Amniotic epithelial cell (primary cell): ENCODE measurements at regions not wholly inside any gene's neighbourhood (a gene's known extent, or its start where the extent isn't known, plus 50 kb on each side); places are given as distances from the start of the nearest gene placed in this dataset.
"Not testable (repeated sequence)": the region's sequence is repeated elsewhere in the genome, so short reads cannot be mapped to it uniquely, and the experiment has no call there.

ENCODE experiments used
- DNase-seq: peaks from one replicate; pipeline ENCODE4 v3.0.0-alpha.2; 2010; ENCODE audit warnings: low read depth

DNA sequence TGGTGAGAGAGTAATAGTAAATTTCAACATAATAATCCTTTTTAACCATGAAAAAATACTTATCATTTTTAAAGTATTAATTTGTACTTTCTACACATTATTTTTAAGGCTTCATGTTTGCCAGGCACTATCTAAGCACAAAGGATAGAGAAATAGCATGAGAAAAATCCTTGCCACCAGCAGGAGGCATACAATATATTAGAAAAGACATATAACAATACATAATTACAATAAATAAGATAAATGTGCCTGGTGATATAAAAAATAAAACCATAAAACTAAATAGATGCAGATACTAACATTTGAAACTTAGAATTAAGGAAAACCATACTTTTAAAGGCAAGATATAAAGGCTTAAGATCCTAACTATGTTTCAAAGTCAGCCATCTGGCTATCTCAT, 1256.4 kb downstream of the DIAPH3 start:
- peak; percentile 7 for DNase-seq

DNA sequence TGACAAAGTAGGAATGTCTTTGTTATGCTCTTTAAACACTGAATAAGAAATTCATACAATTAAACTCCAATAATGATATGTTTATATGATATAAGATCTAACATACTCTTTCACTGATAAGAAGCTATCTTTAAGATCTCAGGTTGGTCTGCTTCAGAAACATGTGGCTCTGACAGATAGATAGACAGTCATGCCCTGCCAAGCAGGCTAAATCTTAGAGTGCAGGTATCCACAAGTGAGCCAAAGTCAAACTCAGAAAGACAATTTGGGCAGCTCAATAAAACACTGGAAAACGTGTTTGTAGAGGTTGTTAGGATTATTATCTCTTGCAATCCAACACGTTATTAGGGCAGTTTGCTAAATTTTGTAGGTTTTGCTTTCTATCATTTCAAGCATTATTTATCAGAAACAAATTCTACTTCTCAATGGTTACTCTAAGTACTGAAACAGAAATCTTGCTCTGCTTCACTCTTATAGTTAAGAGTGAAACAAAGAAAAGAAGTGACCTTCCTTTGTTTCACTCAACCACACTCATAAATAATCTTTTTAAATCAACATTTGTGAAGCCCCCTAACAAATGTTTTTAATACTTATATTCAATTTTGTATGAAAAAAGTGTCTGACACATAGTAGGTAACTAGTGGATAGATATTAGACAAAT, 1255.6 kb downstream of the DIAPH3 start:
- no peak for DNase-seq

DNA sequence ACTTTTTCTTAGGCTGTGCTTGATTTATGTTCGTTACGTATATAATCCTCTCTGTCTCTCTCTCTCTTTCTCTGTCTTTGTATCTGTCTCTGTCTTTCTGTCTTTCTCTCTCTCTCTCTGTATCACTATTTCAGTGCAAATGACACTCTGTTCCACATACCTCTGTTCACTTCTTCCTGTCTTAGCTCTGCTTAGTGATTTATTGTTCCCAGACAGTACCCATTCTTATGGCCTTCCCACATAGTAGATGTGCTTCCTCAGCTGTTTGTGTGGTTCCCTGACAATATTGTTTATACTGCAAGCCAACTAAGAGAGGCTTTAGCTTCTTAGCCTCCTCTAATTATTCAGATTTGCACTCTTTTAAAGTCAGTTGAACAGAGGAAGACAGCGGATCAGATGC, 1244.2 kb downstream of the DIAPH3 start:
- DNase-seq, result no peak

DNA sequence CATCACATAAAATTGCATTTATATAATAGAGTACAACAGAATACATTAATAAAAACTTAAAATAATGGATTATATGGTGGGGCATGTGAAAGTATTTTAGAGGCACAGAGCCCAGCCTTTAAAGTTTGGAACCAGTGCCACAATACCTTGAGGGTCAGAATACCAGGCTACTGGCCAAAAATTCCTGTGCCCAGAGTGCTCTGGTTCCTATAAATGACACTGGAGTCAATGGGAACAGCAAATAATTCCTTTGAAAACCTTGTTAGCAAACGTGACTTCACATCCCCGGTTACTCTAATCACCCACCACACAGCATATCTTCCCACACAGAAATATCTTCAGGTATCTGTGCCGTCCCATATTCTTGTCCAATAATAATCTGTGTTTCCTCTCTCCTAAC, 1242.6 kb downstream of the DIAPH3 start:
- no peak for DNase-seq

DNA sequence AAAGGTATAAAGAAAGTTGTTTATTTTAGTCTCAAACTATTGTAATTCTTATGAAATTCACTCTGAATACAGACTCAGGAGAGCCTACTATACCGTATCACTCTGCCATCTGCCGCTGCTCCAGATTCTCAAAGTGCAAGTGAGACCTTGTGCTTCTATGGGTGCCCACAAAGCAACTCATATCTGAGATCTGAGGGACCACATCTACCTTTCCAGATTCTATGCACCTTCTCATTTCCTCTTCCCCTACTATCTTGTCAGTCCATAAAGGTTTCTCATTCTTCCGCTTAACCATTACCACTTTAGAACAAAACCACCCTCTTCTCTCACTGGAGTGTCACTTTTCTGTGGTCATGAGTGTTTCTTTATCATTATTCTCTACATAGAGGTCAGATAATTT, 1236.9 kb downstream of the DIAPH3 start:
- no peak for DNase-seq

DNA sequence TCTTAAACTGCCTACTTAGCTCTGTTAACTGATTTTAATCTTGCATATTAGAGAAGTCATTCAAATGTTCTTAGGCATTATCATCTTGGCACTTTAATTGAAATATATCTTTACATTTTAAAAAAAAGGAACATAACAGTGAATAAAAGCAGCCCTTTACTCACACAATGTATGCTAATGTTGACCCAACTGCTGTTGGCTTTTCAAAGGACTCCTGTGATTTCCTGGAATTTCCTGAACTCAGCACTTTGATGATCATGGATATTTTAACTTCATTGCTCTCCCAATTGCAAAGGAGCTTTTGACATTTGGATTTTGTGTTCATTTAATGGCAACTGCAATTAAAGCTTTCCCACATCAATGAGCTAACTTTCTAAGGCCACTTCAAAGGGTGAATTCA, 1230.3 kb downstream of the DIAPH3 start:
- no peak for DNase-seq

DNA sequence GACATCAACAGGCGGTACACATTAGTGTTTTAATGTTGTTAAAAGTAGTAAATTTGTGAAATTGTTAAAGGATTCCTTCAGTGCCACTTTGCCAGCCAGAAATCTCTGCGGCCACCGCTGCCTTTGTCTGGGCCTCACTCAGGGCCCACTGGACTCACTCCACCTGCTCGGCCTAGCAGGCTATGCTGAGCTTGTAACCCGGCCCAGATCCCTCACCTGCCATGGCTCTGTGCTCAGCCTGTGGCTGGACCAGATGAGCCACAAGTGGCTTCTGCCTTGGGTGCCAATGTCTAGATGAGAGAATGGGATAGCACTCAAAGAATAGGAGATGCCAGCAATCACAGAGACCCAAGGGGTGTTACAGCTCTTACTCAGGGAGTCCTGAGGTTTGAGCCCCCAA, 1228.0 kb downstream of the DIAPH3 start:
- DNase-seq, result no peak

DNA sequence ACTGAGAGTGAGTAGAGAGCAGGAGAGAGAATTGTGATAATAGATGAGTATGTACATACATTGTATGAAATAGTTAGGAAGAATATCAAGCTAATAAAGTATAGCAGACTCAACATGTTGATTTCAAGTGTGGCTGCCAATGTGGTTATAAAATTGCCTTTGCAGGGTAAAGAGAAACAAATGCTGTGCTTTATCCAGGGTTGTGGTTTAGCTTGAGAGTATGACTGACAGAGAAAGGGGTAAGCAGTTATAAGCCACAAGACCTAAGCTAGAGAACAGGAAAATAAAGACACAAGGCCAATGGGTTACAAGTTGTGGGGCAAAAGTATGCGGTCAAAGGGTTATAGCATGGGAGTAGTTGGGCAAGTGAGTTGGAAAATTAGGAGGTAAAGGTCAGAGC, 1217.5 kb downstream of the DIAPH3 start:
- peak; percentile 18 for DNase-seq

DNA sequence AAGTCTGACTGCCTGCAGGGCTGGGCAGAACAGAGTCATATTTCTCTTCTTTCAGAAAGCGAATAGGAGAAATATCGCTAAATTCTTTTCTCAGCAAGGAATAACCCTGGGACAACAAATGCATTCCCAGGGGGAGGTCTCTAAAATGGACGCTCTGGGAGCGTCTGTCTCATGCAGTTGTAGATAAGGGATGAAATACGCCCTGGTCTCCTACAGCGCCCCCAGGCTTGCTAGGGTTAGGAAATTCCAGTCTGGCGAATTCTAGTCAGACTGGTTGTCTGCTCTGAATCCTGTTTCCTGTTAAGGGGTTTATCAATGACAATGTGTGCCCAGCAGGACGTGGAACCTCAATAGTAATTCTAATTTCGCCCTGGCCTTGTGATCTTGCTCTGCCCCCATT, 1214.1 kb downstream of the DIAPH3 start:
- DNase-seq, result no peak

DNA sequence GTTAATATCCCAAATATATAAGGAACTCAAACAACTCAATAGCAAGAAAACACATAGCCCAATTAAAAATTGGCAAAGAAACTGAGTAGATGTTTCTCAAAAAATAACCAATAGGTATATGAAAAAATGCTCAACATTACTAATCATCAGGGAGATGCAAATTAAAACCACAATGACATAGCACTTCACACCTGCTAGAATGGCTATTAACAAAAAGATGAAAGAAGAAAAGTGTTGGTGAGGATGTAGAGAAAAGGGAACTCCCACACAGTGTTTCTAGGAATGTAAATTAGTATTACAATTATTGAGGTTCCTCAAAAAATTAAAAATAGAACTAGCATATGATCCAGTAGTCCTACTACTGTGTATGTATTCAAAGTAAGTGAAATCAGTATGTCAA, 1212.8 kb downstream of the DIAPH3 start:
- DNase-seq, result no peak

DNA sequence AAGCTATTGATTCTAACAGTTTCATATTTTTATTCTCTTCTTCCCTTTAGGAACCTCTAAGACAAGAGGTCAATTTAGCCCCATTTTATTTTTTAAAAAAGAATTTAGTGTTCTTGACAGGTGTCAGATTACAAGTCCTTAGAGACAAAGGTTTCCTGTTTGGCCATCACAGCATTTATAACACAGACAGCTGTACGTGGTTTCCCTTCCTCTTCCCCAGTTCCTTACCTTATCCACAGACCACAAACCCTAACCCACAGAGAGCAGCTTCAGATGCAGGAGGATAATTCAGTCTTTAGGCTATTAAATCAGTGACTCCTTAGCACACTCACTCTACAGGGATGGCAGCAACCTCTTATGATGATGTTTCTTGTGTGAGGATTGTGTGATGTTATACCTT, 1210.1 kb downstream of the DIAPH3 start:
- peak; percentile 4 for DNase-seq

DNA sequence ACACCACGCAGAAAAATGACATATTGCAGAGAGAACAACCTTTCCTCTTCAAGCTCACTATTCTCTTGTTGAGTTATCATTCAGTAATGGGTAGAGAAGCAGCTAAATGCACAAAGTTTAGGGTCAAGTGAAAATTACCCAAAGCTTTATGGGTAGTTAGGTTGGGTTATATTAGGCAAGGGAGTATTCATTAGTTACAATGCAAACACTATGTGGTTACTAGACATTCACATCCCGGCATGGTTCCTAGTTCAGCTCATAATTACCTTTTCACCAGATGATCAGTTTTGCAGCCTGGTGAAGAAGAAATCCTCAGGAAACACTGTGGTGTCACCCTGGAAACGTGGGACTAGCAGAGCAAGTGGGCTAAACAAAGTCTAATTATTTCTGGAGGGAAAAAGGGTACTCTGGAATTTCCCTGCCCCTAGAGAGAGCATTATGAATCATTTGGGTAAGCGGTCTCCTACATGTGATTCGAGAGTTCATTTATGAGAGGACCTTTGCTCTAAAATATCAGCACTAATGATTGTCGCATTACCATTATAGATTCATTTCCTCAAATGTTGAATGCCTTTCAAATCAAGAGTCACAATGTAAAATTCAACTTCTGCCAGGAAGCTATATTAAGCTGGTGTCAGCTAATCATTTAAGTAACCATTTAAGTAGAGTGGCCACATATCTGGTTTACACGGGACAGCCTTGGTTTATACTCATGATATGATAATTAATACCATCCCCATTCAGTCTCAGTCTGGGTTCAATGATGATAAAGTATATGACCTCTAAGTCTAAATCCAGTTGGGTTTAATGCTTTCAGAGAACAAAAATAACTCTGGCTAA, 1208.0 kb downstream of the DIAPH3 start:
- no peak for DNase-seq

DNA sequence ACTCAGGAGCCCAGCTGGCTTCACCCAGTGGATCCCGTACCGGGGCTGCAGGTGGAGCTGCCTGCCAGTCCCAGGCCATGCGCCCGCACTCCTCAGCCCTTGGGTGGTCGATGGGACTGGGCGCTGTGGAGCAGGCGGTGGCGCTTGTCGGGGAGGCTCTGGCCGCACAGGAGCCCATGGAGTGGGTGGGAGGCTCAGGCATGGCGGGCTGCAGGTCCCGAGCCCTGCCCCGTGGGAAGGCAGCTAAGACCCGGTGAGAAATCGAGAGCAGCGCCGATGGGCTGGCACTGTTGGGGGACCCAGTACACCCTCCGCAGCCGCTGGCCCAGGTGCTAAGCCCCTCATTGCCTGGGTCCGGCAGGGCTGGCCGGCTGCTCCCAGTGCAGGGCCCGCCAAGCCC, 1205.6 kb downstream of the DIAPH3 start:
- not testable (repeated sequence) for DNase-seq

DNA sequence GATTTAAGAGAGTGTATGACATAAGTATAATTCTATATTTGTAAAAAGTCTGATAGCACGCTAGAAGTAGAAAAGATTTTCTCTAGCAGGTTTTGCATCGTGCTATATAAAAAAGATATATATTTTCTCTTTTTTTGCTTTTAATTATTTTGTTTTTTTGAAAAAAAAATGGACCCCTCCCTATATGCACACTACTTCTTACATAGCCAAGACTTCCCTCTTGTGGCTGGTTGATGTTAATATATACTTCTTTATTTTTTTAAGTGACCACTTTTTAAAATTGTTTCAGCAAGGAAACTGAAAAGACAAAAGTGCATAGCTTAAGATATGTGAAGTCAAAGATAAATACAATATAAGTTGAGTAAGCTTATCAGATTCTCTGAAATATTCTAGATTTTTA, 1202.8 kb downstream of the DIAPH3 start:
- DNase-seq, result peak; percentile 37

DNA sequence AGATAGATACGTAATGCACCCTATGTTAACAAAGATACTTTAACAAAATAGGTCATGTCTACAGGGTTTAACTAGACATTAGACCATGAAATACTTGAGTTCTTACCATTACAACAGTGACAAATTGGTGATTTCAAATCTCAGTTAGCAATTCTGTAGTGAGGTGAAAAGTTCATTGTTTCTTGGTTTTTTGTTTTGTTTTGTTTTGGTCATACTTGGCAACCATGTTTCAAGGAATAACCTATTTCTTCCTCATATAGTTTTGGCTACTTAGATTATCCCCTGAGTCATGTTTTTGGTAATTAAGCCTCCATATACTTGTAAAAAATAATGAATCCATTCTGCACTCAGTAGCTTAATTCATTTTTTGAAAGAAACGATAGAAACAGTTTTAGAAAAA, 1200.4 kb downstream of the DIAPH3 start:
- DNase-seq, result peak; percentile 12

DNA sequence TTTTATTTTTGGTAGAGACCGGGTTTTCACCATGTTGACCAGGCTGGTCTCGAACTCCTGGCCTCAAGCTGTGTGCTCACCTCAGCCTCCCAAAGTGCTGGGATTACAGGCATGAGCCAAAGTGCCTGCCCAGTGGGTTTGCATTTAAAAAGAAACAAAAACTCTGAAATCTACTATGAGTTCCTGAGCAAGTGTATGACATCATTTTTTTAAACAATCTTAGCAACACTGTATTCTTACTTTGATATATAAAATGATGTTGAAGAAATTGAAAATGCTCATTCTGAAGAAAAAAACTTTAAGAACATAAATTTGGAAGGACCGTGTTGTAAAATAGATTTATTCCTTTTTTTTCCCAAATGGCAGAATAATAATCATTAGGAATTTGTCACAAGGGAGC, 1199.7 kb downstream of the DIAPH3 start:
- no peak for DNase-seq

DNA sequence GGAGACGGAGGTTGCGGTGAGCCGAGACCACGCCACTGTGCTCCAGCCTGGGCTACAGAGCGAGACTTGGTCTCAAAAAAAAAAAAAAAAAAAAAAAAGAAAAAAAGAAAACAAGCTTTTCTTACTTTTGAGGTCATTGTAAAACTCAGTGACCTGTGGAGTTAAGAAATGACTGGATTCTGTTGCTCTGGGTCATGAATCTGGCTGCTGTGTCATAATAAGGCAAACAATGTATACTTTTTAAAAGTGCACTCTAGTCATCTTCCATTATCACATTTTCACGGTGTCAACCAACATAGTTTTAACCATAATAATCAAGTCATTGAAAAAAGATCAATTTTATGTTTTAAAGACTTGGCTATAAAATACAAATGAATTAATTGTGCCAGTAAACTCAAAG, 1186.6 kb downstream of the DIAPH3 start:
- no peak for DNase-seq

DNA sequence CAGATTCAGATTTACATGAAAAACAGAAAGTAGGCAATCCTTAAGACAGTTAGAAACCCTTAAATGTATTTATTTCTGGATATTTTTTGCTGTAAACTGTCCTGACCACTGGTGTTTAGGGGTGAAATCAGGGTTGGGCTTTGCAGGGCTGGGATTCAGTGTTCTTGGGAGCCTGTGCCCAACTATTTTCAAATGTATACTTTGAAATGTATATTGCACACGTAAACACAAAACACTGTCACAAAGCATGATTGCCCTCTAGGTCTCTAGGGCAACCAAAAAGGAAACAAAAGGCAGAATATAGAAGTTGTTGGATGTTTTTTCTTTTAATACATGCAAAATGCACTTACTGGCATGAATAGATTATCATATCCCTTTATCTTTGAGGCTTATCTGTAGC, 1185.4 kb downstream of the DIAPH3 start:
- DNase-seq, result no peak

DNA sequence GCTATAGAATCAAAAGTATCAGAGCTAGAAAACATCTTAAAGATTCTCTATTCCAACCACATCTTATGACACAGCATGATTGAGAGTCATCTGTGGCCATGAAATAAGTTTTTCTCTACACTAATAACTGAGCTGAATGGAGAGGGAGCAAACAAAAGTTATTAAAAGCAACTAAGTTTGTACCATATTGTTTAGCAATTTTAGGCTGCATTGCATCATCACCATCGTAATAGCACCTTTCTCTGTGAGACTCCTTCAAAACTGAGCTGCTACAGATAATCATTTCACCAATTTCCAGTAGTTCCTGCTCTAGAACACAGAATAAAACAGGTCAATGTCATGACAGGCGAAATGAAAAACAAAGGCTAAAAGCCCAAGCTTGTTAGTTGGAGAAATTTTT, 1183.9 kb downstream of the DIAPH3 start:
- DNase-seq, result peak; percentile 13

DNA sequence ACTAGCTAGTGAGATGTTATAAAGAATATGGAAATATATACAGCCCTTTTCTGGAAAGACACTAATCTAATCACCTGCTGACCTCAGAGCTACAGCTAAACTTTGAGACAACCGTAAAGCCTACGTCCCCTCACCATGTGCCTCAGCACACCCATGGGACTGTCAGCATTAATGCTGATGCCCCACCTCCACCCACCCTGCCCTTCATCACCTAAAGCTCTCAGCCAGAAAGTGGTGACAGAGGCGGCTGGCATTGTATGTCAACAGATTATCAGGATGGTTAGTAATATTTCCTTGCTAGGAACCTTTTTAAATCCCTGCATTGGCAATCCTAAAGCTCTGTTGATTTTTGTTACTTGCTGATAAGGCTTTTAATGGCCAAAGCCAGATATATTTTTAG, 1177.9 kb downstream of the DIAPH3 start:
- DNase-seq, result no peak

DNA sequence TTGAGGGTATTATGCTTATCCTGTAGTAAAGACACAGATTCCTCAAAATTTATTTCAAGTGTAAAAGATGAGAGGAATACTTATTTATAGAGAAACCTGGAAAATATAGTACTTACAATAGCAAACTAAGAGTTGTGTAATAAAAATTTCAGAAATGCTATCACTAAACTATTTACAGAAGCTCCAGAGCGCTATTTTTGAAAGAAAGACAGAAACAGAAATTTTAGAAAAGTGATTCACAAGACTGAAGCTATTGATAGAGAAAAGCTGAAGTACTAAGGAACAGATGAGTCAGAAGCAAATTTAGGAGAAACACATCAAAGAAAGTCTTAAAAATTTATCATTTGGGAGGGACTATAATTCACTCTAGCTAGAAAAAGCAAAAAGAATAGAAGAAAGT, 1174.2 kb downstream of the DIAPH3 start:
- DNase-seq, result no peak

DNA sequence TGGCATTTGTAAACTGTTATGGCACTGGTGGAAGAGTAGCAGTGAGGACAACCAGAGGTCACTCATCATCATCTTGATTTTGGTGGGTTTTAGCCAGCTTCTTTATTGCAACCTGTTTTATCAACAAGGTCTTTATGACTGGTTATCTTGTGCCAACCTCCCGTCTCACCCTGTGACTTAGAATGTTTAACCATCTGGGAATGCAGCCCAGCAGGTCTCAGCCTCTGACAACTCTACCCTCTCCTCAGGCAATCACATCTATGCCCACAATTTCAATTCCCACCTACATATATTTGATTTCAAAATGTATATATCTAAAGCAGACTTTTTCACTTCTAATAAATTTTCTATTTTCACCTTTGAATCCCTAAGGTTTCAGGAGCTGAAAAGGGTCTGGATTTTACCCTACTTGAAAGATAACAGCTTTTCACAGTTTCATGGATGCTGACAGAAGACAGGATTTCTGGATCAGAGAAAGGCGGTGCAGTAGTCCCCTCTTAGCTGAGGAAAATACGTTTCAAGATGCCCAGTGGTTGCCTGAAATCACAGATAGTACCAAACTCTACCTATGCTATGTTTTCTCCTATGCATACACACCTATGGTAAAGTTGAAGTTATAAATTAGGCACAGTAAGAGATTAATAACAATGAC, 1171.8 kb downstream of the DIAPH3 start:
- DNase-seq, result no peak

DNA sequence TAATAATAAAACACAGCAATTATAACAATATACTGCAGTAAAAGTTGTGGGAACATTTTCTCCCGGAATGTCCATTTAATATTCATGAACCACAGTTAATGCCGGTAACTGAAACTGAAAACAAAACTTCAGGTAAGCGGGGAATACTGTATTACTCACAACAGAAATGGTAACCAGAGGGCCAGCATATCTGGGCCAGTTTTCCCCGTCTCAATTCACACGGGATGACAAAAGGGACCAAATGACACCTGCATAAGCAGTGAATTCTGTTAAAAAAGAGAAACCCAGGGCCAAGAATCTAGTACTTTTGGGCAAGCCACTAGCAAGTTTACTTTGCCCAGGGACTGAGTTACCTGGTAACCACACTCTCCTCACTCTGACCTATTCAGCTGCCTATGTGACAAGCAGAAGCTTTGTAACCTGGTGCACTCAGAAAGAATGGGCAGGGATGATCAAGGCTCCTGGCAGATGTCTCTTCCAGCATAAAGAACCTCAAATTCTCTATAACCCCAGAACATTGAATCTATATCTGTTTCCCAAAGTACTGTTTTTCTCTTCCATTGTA, 1171.2 kb downstream of the DIAPH3 start:
- no peak for DNase-seq
